OCI-LY3 (cell line): ENCODE measurements at regions not wholly inside any gene's neighbourhood (a gene's known extent, or its start where the extent isn't known, plus 50 kb on each side); places are given as distances from the start of the nearest gene placed in this dataset.

Experiments used
- EZH2phosphoT487 ChIP-seq: fragments of 200-600 bp; shearing (Covaris generic); IDR thresholded peaks from 2 replicates; pipeline ENCODE4 v1.6.1; 2018; ENCODE audit warnings: antibody characterized with exemption, mixed run types, low read depth
- TF ChIP-seq, protein P1 (sequence below): fragments of 200-600, 300-600 bp; sonication (generic); IDR thresholded peaks from 2 replicates; pipeline ENCODE4 v1.5.1; 2014; ENCODE audit warnings: antibody characterized with exemption, low read length, low read depth

DNA sequence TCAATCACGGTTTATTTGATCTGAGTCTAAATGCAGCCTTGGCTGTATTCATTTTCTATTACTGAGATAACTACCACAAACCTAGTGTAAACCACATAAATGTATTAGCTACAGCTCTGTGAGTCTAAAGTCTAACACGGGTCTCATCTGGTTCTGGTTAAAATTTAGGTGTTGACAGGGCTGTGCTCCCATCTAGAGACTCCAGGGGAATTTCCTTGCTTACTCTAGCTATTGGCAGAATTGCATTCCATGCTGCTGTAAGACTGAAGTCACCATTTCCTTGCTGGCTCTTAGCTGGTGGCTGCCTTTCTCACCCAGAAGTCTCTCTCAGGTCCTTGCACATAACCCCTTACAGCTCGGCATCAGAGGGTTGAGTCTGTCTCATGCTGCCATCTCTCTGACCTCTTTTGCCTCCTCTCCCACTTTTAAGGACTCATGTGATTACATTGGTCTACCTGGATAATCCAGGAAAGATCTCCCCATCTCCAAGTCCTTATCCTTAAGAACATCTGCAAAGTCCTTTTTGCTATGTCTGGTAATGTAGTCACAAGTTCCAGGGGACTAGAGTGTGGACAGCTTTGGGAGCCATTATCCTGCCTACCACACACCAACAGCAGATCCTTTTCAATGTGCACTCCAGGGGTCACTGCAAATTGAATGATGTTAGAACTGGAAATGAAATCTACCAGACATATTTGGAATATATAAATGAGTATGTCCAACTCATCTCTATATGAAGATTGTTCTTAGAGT, 207.0 kb upstream of the AGAP1 start:
- TF ChIP-seq, protein P1, sequence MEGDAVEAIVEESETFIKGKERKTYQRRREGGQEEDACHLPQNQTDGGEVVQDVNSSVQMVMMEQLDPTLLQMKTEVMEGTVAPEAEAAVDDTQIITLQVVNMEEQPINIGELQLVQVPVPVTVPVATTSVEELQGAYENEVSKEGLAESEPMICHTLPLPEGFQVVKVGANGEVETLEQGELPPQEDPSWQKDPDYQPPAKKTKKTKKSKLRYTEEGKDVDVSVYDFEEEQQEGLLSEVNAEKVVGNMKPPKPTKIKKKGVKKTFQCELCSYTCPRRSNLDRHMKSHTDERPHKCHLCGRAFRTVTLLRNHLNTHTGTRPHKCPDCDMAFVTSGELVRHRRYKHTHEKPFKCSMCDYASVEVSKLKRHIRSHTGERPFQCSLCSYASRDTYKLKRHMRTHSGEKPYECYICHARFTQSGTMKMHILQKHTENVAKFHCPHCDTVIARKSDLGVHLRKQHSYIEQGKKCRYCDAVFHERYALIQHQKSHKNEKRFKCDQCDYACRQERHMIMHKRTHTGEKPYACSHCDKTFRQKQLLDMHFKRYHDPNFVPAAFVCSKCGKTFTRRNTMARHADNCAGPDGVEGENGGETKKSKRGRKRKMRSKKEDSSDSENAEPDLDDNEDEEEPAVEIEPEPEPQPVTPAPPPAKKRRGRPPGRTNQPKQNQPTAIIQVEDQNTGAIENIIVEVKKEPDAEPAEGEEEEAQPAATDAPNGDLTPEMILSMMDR, result no peak
- no peak for TF ChIP-seq EZH2phosphoT487
